ENCODE measurements at regions not wholly inside any gene's neighbourhood (a gene's known extent, or its start where the extent isn't known, plus 50 kb on each side); places are given as distances from the start of the nearest gene placed in this dataset.
"Not testable (repeated sequence)": the region's sequence is repeated elsewhere in the genome, so short reads cannot be mapped to it uniquely, and the experiment has no call there.

DNA sequence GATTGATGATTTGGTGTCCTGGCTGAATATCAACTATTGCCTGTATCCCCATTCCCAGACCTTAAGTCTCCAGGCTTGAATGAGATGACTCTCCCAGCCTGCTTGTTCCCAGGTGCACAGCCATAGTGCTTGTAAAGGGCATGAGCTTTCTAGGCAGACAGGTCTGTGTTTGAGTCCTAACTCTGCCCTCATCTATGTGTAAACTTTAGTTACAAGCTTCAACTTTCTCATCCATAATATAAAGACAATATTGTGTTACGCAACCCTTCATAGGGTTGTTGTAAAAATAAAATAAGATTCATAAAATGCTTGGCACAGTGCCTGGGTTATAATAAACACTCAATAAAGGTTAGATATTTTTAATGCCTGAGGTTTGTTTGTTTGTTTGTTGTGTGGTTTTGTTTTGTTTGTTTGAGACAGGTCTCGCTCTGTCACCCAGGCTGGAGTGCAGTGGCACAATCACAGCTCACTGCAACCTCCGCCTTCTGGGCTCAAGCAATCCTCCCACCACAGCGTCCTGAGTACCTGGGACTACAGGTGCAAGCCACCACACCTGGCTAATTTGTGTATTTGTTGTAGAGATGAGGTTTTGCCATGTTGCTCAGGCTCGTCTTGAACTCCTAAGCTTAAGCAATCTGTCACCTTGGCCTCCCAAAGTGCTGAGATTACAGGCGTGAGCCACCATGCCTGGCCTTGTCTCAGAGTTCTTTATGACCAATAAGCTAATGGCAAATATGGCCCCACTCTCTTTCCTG is 89.4 kb upstream of the MAPRE2 start:
- TF ChIP-seq POLR2A (IDR thresholded peaks at IDR 0.05): no peak
- TF ChIP-seq, protein P1, sequence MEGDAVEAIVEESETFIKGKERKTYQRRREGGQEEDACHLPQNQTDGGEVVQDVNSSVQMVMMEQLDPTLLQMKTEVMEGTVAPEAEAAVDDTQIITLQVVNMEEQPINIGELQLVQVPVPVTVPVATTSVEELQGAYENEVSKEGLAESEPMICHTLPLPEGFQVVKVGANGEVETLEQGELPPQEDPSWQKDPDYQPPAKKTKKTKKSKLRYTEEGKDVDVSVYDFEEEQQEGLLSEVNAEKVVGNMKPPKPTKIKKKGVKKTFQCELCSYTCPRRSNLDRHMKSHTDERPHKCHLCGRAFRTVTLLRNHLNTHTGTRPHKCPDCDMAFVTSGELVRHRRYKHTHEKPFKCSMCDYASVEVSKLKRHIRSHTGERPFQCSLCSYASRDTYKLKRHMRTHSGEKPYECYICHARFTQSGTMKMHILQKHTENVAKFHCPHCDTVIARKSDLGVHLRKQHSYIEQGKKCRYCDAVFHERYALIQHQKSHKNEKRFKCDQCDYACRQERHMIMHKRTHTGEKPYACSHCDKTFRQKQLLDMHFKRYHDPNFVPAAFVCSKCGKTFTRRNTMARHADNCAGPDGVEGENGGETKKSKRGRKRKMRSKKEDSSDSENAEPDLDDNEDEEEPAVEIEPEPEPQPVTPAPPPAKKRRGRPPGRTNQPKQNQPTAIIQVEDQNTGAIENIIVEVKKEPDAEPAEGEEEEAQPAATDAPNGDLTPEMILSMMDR (IDR thresholded peaks at IDR 0.05): no peak
- no peak for TF ChIP-seq EP300 (IDR thresholded peaks at IDR 0.05)
- Histone ChIP-seq H3K36me3 (no peaks in the 10 kb centered on the region), H3K9me3 (no peaks in the 10 kb centered on the region), H3K4me3 (no peak overlapping the region), H3K4me1 (ENCODE audit: insufficient read depth) (no peaks in the 10 kb centered on the region), H3K27ac (no peak overlapping the region), H3K27me3 (no peaks in the 10 kb centered on the region)
- 88 to 90% (median 90%) methylated on average over 6 of the region's 6 CpGs for WGBS, 3 donors
- intact Hi-C loops (cut with DNase I): no loop called here
- DNase-seq: no peak

DNA sequence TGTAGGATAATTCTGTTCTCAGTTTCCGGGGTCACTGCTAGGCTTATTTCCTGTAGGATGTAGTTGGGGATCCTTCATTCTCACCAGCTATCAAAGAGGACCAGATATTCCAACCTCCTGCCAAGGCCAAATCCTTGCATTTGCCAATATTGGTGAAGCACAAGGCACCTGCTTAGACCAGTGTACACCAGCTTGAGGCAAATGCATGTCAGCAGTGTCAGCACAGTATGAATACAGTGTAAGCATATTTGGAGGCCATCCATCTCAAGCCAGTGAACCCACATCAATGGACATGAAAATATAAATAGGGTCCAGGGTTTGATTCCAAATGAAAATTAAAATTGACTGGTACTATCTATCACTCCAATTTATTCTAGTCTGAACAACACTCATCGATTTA is 88.0 kb upstream of the MAPRE2 start:
- intact Hi-C loops (cut with DNase I): no loop called here
- TF ChIP-seq, protein P1 (IDR thresholded peaks at IDR 0.05): no peak
- WGBS, 3 donors: 70 to 96% (median 88%) methylated on average over 2 of the region's 2 CpGs
- no peak for DNase-seq
- Histone ChIP-seq H3K4me3 (no peak overlapping the region), H3K36me3 (no peaks in the 10 kb centered on the region), H3K27me3 (no peaks in the 10 kb centered on the region), H3K27ac (no peak overlapping the region), H3K9me3 (no peaks in the 10 kb centered on the region), H3K4me1 (ENCODE audit: insufficient read depth) (no peaks in the 10 kb centered on the region)

DNA sequence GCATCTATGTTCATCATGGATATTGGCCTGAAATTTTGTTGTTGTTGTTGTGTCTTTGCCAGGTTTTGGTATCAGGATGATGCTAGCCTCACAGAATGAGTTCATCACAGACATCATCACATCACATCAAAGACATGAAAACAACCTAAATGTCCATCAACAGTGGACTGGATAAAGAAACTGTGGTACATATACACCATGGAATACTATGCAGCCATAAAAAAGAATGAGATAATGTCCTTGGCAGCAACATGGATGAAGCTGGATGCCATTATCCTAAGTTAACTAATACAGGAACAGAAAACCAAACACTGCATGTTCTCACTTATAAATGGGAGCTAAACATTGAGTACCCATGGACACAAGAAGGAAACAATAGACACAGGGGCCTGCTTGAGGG is 85.7 kb upstream of the MAPRE2 start:
- H3K4me3 ChIP-seq; H3K4me1 ChIP-seq (ENCODE audit: insufficient read depth); H3K27me3 ChIP-seq; H3K27ac ChIP-seq; DNase-seq; H3K9me3 ChIP-seq; H3K36me3 ChIP-seq; intact Hi-C loops (cut with DNase I): not testable (repeated sequence)

DNA sequence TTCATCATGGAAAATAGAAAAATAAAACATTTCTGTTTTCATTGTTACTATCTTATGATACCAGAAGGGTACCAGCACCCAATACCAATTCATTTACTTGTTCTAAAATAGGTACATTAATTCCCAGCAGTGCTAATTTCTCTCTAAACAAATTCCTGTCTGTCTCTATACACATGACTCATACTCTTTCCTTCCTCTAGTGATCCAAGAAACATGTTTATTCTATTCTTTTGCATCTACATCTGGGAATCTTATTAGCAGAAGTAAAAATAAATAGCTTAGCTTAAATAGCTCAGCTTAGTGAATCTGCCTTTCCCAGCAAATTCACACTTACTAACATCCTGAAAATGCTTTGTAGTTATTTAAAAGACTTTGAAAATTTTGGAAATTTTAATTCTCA is 84.5 kb upstream of the MAPRE2 start:
- H3K4me3 ChIP-seq: no peak overlapping the region
- no peaks in the 10 kb centered on the region for H3K36me3 ChIP-seq
- H3K27me3 ChIP-seq: no peaks in the 10 kb centered on the region
- H3K9me3 ChIP-seq: no peaks in the 10 kb centered on the region
- intact Hi-C loops (cut with DNase I): no loop called here
- DNase-seq: no peak
- H3K4me1 ChIP-seq (ENCODE audit: insufficient read depth): no peaks in the 10 kb centered on the region
- TF ChIP-seq, protein P1 (IDR thresholded peaks at IDR 0.05): no peak
- no peak for TF ChIP-seq EP300 (IDR thresholded peaks at IDR 0.05)
- TF ChIP-seq POLR2A (IDR thresholded peaks at IDR 0.05): no peak
- no peak overlapping the region for H3K27ac ChIP-seq

DNA sequence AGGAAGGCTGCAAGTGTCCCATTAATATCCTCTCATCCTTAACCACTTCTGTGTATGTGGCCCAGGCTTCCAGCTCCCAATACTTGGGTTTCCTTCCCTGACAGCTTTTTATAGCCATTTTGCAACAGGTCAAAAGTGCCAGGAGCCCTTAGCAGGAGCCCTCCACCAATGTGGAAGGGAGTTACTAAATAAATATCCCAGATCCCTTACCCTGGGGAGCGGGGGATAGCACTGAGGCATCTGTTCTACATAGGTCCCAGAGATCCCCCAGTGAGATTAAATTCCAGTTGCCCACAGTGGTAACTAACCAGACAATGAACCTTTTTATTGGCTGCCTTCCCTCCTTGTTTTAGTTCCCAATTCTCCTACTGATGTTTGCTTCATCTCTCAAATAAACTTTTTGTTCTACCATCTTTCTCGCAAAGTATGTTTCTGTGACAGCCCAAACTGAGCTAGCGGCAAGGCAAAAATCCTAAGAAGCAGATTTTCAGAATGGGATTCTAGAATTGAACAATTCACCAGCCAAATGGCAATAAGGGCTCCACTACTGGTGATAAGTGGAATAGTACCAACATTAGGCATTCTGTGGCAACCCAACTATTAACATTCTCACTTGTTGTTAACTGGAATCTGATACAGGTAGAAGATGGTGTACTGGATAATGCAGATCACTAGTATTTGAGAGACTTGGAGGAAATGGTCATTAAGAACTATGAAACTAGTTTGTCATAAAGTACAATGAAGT is 83.9 kb upstream of the MAPRE2 start:
- Histone ChIP-seq H3K9me3 (no peaks in the 10 kb centered on the region), H3K4me3 (no peak overlapping the region), H3K4me1 (ENCODE audit: insufficient read depth) (no peaks in the 10 kb centered on the region), H3K36me3 (no peaks in the 10 kb centered on the region), H3K27me3 (no peaks in the 10 kb centered on the region), H3K27ac (no peak overlapping the region)
- 89 to 94% (median 93%) methylated on average over 3 of the region's 3 CpGs for WGBS, 3 donors
- intact Hi-C loops (cut with DNase I): no loop called here
- TF ChIP-seq, protein P1 (IDR thresholded peaks at IDR 0.05): no peak
- TF ChIP-seq EP300 (IDR thresholded peaks at IDR 0.05) (no peak), POLR2A (IDR thresholded peaks at IDR 0.05) (no peak)
- DNase-seq: no peak
